CD4-positive, CD25-positive, alpha-beta regulatory T cell (primary cell): ENCODE measurements at regions not wholly inside any gene's neighbourhood (a gene's known extent, or its start where the extent isn't known, plus 50 kb on each side); places are given as distances from the start of the nearest gene placed in this dataset.
A peak's percentile ranks its signal among the peaks of the same experiment; 100 is the strongest.
"Not testable (repeated sequence)": the region's sequence is repeated elsewhere in the genome, so short reads cannot be mapped to it uniquely, and the experiment has no call there.

Experiments used
- ATAC-seq, 2 donors: fragments of 150-1000 bp; cut with Tn5 transposase; one replicate each; pipeline ENCODE4 v1.10.0; 2021; ENCODE audit warnings: low read depth in 2 of 2, moderate number of reproducible peaks in 2 of 2, moderate library complexity in 1 of 2
- DNase-seq, 3 donors: peaks; one replicate each; pipeline versions ENCODE4 v3.0.0 to v3.0.0-alpha.2; 2012 to 2022; ENCODE audit warnings: mixed read lengths in 1 of 3
- H3K27ac ChIP-seq: one replicate; pipeline ENCODE4 v1.7.0; 2013; ENCODE audit warnings: mild to moderate bottlenecking, low read length; ENCODE audit not compliant: insufficient read depth, poor library complexity, severe bottlenecking
- H3K27me3 ChIP-seq: one replicate; pipeline ENCODE4 v1.7.0; 2013; ENCODE audit warnings: low read length; ENCODE audit not compliant: control insufficient read depth, insufficient read depth
- H3K36me3 ChIP-seq: one replicate; pipeline ENCODE4 v1.7.0; 2013; ENCODE audit warnings: mild to moderate bottlenecking, low read length, moderate library complexity; ENCODE audit not compliant: control insufficient read depth, insufficient read depth
- H3K4me1 ChIP-seq: 2 replicates; pipeline ENCODE4 v1.7.0; 2013; ENCODE audit warnings: mild to moderate bottlenecking, low read length; ENCODE audit not compliant: insufficient read depth, control insufficient read depth, poor library complexity, severe bottlenecking
- H3K4me3 ChIP-seq: one replicate; pipeline ENCODE4 v1.7.0; 2013; ENCODE audit warnings: low read depth, mild to moderate bottlenecking, low read length, moderate library complexity
- H3K9me3 ChIP-seq, 2 experiments: 1 replicate in 1 of 2; 2 replicates in 1 of 2; pipeline ENCODE4 v1.7.0; 2013; ENCODE audit warnings: low read length in 2 of 2, mild to moderate bottlenecking in 1 of 2, moderate library complexity in 1 of 2; ENCODE audit not compliant: control insufficient read depth in 2 of 2
- H3K27ac Mint-ChIP-seq, 3 donors: one replicate each; pipeline ENCODE4 v1.8.0; 2020 to 2022; ENCODE audit warnings: mild to moderate bottlenecking in 3 of 3, mixed read lengths in 3 of 3, moderate library complexity in 2 of 3
- H3K27me3 Mint-ChIP-seq: one replicate; pipeline ENCODE4 v1.8.0; 2022; ENCODE audit warnings: mild to moderate bottlenecking, mixed read lengths
- H3K36me3 Mint-ChIP-seq: one replicate; pipeline ENCODE4 v1.8.0; 2020; ENCODE audit warnings: mixed read lengths
- H3K4me1 Mint-ChIP-seq, 4 donors: one replicate each; pipeline ENCODE4 v1.8.0; 2020 to 2022; ENCODE audit warnings: mixed read lengths in 4 of 4, mild to moderate bottlenecking in 1 of 4
- H3K4me3 Mint-ChIP-seq, 4 donors: one replicate each; pipeline ENCODE4 v1.8.0; 2020 to 2022; ENCODE audit warnings: mild to moderate bottlenecking in 4 of 4, mixed read lengths in 4 of 4, moderate library complexity in 3 of 4
- H3K9me3 Mint-ChIP-seq, 7 donors: one replicate each; pipeline ENCODE4 v1.8.0; 2020 to 2022; ENCODE audit warnings: mixed read lengths in 7 of 7, mild to moderate bottlenecking in 3 of 7, moderate library complexity in 2 of 7

DNA sequence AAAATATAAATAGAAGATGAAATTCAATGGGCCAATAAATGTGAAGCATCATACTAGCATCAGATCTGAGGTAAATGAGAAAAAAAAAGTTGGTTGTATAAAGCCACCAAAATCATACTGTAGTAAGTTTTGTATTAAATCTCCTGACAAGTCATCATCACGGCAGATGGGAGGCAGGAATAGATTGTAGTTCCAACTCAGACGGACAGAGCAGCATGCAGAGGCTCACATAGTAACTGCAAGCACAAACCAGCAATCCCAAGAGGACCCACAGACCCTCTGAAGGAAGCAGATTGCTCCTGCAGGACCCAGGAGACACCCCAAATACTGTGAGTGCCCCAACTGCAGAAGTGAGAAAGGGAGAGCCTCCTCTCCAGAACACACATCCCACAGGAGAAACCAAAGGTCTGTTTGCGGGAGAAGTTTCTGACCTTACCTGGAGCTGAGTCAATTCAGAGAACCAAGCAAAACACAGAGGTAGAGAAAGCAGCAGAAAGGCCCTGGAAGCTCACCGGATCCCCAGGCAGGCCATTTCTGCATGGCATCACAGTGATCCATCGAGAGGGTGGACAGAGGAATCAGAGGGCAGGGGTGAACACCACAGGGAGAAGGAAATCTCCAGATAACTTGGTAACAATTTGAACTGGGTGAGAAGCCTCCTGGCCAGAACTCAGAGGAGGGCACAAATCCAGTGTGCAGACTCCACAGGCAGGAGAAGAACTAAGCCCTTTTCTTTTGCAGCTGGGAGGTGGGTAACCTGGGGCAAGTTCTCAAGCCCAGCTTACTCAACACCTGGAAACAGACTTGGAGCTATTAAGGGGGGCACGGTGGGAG, 141.6 kb upstream of the ARHGEF26 start:
- Histone ChIP-seq H3K27me3 (no peaks in the 10 kb centered on the region), H3K4me3 (no peak overlapping the region), H3K4me1 (no peaks in the 10 kb centered on the region), H3K36me3 (no peaks in the 10 kb centered on the region), H3K9me3 (no peaks in the 10 kb centered on the region), H3K27ac (no peak overlapping the region)
- DNase-seq = no peak
- ATAC-seq = no peak
- peaks cover 0 to 9% (median 2%) of the 10 kb centered on the region in 7 donors for H3K9me3 Mint-ChIP-seq
- no peaks in the 10 kb centered on the region for H3K27me3 Mint-ChIP-seq
- H3K4me3 Mint-ChIP-seq = no peak overlapping the region
- H3K36me3 Mint-ChIP-seq = no peaks in the 10 kb centered on the region
- no peaks in the 10 kb centered on the region for H3K4me1 Mint-ChIP-seq
- no peak overlapping the region for H3K27ac Mint-ChIP-seq

DNA sequence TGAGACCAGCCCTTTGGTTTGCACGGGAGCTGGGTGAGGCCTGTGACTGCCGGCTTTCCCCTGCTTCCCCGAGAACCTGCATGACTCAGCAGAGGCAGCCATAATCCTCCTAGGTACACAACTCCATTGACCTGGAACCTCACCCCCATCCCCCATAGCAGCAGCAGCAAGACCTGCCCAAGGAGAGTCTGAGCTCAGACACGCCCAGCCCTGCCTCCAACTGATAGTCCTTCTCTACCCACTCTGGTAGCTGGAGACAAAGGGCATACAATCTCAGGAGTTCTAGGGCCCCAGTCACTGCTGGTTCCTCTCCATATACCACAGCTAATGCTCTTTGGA, 141.0 kb upstream of the ARHGEF26 start:
- Histone ChIP-seq H3K9me3 (no peaks in the 10 kb centered on the region), H3K4me3 (no peak overlapping the region), H3K4me1 (no peaks in the 10 kb centered on the region), H3K36me3 (no peaks in the 10 kb centered on the region), H3K27ac (no peak overlapping the region), H3K27me3 (no peaks in the 10 kb centered on the region)
- Mint-ChIP-seq H3K27ac (no peak overlapping the region), H3K4me3 (no peak overlapping the region), H3K9me3 (peaks cover 0 to 9% (median 2%) of the 10 kb centered on the region in 7 donors), H3K4me1 (no peaks in the 10 kb centered on the region), H3K27me3 (no peaks in the 10 kb centered on the region), H3K36me3 (no peaks in the 10 kb centered on the region)
- no peak for DNase-seq
- ATAC-seq = no peak

DNA sequence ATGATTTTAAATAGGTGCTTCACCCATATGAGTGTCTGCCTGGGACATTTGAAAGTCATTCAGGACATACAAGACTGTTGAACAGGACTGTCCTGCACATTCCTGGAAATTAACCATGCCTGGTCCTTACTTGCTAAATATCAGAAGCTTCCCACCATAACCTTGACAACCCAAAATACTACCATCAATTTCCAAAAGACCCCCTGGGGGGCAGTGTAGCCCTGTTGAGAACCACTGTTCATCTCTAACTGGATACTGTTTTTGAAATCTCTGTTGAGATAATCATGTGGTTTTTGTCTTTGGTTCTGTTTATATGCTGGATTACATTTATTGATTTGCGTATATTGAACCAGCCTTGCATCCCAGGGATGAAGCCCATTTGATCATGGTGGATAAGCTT, 123.8 kb upstream of the ARHGEF26 start:
- H3K27me3 Mint-ChIP-seq = not testable (repeated sequence)

DNA sequence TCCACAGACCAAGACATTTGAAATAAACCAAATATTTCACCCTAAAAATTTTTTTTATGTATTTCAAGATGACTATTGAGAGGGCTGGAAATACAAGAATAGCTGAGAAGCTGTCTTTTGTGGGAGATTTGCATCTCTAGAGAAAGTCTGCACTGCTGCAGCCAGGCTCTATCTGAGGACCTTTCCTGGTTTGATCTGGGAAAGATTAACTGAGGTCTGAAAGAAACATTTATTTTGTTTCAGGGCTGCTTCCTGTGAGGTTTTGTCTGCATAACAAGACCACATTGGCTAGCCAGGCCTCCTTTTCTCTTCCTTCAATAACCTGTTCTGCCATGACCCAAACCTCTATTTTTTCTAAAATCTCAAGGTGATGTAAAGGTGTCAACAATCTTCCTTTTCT, 117.5 kb upstream of the ARHGEF26 start:
- Histone ChIP-seq H3K27ac (no peak overlapping the region), H3K9me3 (no peaks in the 10 kb centered on the region), H3K4me1 (no peaks in the 10 kb centered on the region), H3K4me3 (no peak overlapping the region), H3K36me3 (no peaks in the 10 kb centered on the region), H3K27me3 (no peaks in the 10 kb centered on the region)
- Mint-ChIP-seq H3K36me3 (no peaks in the 10 kb centered on the region), H3K4me1 (no peaks in the 10 kb centered on the region), H3K9me3 (peaks cover 0 to 4% (median 0%) of the 10 kb centered on the region in 7 donors), H3K27me3 (no peaks in the 10 kb centered on the region), H3K4me3 (no peak overlapping the region), H3K27ac (no peak overlapping the region)
- DNase-seq (no peak), ATAC-seq (no peak)

More for the DNA sequence above, 123.8 kb upstream of the ARHGEF26 start:
- H3K4me3 Mint-ChIP-seq, H3K27me3 ChIP-seq, ATAC-seq, DNase-seq, H3K4me3 ChIP-seq, H3K9me3 Mint-ChIP-seq, H3K4me1 Mint-ChIP-seq, H3K27ac ChIP-seq, H3K9me3 ChIP-seq, H3K36me3 ChIP-seq, H3K4me1 ChIP-seq, H3K36me3 Mint-ChIP-seq, H3K27ac Mint-ChIP-seq: not testable (repeated sequence)

DNA sequence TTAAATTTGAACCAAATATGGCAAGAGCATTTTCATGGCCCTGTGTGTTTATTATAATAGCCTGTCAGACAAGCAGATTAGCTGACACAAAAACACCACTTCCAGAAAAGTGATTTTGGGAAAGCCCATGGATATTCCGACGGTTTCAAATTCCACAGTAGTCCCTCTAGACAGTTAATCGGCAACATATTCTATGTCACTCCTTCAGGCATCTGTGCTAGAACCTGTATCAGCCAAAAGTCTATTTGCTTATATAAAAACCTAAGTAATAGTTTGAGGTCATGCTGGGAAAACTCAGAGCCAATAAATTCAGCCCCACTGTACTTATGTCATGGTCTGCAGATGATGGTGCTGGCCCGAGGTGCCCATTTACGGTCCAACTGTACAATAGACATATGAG, 110.2 kb upstream of the ARHGEF26 start:
- Mint-ChIP-seq H3K27me3 (no peaks in the 10 kb centered on the region), H3K4me3 (no peak overlapping the region), H3K36me3 (no peaks in the 10 kb centered on the region), H3K27ac (peak overlapping the region in 1 of 3 donors; percentile 10), H3K4me1 (no peaks in the 10 kb centered on the region), H3K9me3 (peaks cover 0 to 3% (median 0%) of the 10 kb centered on the region in 7 donors)
- Histone ChIP-seq H3K27ac (no peak overlapping the region), H3K27me3 (no peaks in the 10 kb centered on the region), H3K4me3 (no peak overlapping the region), H3K36me3 (no peaks in the 10 kb centered on the region), H3K9me3 (no peaks in the 10 kb centered on the region), H3K4me1 (no peaks in the 10 kb centered on the region)
- ATAC-seq = no peak
- no peak for DNase-seq

DNA sequence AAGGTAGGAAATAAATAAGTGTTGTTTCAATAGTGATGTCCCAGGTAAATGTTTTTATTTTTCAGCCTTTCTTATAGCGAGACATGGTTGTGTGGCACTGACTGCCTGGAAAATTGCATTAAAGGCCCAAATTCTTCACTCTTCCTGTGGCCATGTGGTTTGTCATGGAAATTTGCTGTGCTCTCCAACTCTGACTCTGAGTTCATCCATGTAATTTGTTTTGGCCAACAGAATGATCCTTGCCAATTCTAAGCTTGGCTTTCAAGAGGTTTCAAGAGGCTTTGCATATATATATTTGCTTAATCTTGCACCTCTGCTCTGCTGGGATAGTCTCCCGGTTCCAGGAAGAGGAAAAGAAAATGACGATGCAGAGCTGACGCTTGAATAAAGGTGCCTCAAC, 107.5 kb upstream of the ARHGEF26 start:
- no peak for ATAC-seq
- Mint-ChIP-seq H3K4me1 (no peaks in the 10 kb centered on the region), H3K4me3 (no peak overlapping the region), H3K27me3 (no peaks in the 10 kb centered on the region), H3K9me3 (peaks cover 0 to 3% (median 0%) of the 10 kb centered on the region in 7 donors), H3K27ac (no peak overlapping the region), H3K36me3 (no peaks in the 10 kb centered on the region)
- H3K4me3 ChIP-seq = no peak overlapping the region
- no peak overlapping the region for H3K27ac ChIP-seq
- no peaks in the 10 kb centered on the region for H3K9me3 ChIP-seq
- H3K4me1 ChIP-seq = no peaks in the 10 kb centered on the region
- H3K36me3 ChIP-seq = no peaks in the 10 kb centered on the region
- H3K27me3 ChIP-seq = no peaks in the 10 kb centered on the region
- no peak for DNase-seq

DNA sequence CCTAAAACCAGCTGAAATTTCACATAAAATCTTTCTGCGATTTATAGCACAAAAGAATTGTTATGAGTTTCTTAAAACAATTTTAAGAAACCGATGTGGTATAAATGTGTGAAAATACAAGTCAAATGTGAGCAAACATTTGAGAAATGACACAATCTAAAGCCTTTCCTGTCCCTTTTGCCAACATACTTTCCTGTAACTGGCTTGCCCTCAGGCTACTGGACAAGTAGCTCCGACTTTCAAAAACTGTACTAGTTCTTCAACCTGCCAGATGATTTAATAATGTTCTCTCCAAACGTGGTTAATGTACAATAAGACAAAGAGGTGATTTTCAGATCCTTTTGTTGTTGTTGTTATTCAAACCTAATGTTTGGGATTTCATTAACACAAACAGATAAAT, 105.9 kb upstream of the ARHGEF26 start:
- no peaks in the 10 kb centered on the region for H3K4me1 Mint-ChIP-seq
- DNase-seq = no peak
- peaks cover 0 to 3% (median 0%) of the 10 kb centered on the region in 7 donors for H3K9me3 Mint-ChIP-seq
- H3K27ac Mint-ChIP-seq = no peak overlapping the region
- H3K4me3 ChIP-seq = no peak overlapping the region
- no peaks in the 10 kb centered on the region for H3K27me3 ChIP-seq
- no peaks in the 10 kb centered on the region for H3K36me3 ChIP-seq
- H3K27ac ChIP-seq = no peak overlapping the region
- no peaks in the 10 kb centered on the region for H3K4me1 ChIP-seq
- no peak for ATAC-seq
- no peaks in the 10 kb centered on the region for H3K9me3 ChIP-seq
- no peaks in the 10 kb centered on the region for H3K36me3 Mint-ChIP-seq
- H3K4me3 Mint-ChIP-seq = no peak overlapping the region
- H3K27me3 Mint-ChIP-seq = no peaks in the 10 kb centered on the region

DNA sequence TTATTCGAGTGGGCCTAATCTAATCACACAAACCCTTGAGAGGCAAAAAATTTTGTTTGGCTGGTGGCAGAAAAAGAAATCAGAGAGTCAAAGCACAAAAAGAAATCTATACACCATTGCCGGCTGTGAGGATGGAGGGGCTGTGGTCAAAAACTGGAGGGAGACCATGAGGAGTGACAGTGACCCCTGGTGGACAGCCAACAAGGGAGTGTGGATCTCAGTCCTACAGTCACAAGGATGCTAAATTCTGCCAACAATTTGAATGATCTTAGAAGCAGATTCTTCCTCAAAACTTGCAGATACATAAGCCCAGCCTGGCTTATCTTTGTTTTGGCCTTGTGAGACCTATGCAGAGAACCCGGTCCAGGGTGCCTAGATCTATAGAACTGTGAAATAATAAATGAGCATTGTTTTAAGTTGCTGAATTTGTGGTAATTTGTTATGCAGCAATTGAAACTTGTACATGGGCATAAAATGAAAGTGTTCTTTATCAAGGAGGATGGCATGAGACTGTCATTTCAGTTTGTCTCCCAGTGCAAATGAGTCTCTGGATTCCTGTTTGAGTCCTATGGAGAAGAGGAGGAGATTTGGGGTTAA, 103.0 kb upstream of the ARHGEF26 start:
- H3K27ac Mint-ChIP-seq = no peak overlapping the region
- no peaks in the 10 kb centered on the region for H3K36me3 Mint-ChIP-seq
- Histone ChIP-seq H3K36me3 (no peaks in the 10 kb centered on the region), H3K4me3 (no peak overlapping the region), H3K27me3 (no peaks in the 10 kb centered on the region), H3K4me1 (no peaks in the 10 kb centered on the region), H3K27ac (no peak overlapping the region), H3K9me3 (no peaks in the 10 kb centered on the region)
- H3K27me3 Mint-ChIP-seq = no peaks in the 10 kb centered on the region
- peaks cover 0 to 3% (median 0%) of the 10 kb centered on the region in 7 donors for H3K9me3 Mint-ChIP-seq
- no peak for ATAC-seq
- no peak overlapping the region for H3K4me3 Mint-ChIP-seq
- DNase-seq = peak in 2 of 3 donors; percentile 2 to 35
- H3K4me1 Mint-ChIP-seq = no peaks in the 10 kb centered on the region
